ENCODE measurements at regions not wholly inside any gene's neighbourhood (a gene's known extent, or its start where the extent isn't known, plus 50 kb on each side); places are given as distances from the start of the nearest gene placed in this dataset.
A peak's percentile ranks its signal among the peaks of the same experiment; 100 is the strongest.

GRCh38 chr2:58428096-58429013 is 187.2 kb upstream of the FANCL start:
- H3K27ac ChIP-seq: no peak overlapping the region
- intact Hi-C loops (cut with DNase I; ENCODE audit: low total_unique reads) (no loop called here), in situ Hi-C loops (cut with MboI; ENCODE audit: low pct_ligation_motif_present in 1 of 4, low pct_unique_long_range_greater_than_20kb in 1 of 4, low sequenced_read_pairs in 3 of 4) (loop anchor here in 1 of 4 donors (25.0 kb wide), 1 partner anchor 666 kb away; no protein-coding TSS in a partner anchor)
- H3K4me3 ChIP-seq: peak overlapping the region in 3 of 4 donors; percentile 26 to 53 (median 35)
- TF ChIP-seq CTCF (IDR thresholded peaks at IDR 0.05) (no peak), EP300 (IDR thresholded peaks at IDR 0.05; ENCODE audit: low read depth) (no peak), POLR2AphosphoS5 (IDR thresholded peaks at IDR 0.05) (no peak), POLR2A (IDR thresholded peaks at IDR 0.05) (no peak)
- H3K36me3 ChIP-seq: no peaks in the 10 kb centered on the region
- DNase-seq: no peak
- H3K4me1 ChIP-seq: peaks cover 0 to 15% (median 12%) of the 10 kb centered on the region in 4 donors
- H3K9me3 ChIP-seq: no peaks in the 10 kb centered on the region
- WGBS, 2 donors (ENCODE audit: low coverage in 1 of 2): 0 to 2% methylated on average over 19 to 62 of the region's 76 CpGs
- peaks cover 38% of the 10 kb centered on the region for H3K27me3 ChIP-seq

- intact Hi-C loops (cut with DNase I; ENCODE audit: low total_unique reads) (no loop called here), in situ Hi-C loops (cut with MboI; ENCODE audit: low pct_ligation_motif_present in 1 of 4, low pct_unique_long_range_greater_than_20kb in 1 of 4, low sequenced_read_pairs in 3 of 4) (loop anchor here in 1 of 4 donors (25.0 kb wide), 1 partner anchor 665 kb away; no protein-coding TSS in a partner anchor)
- no peak overlapping the region for H3K27ac ChIP-seq
- WGBS, 2 donors (ENCODE audit: low coverage in 1 of 2): 0 to 1% methylated on average over 2 to 28 of the region's 28 CpGs
- no peaks in the 10 kb centered on the region for H3K36me3 ChIP-seq
- H3K9me3 ChIP-seq: no peaks in the 10 kb centered on the region
- no peak for DNase-seq
- TF ChIP-seq EP300 (IDR thresholded peaks at IDR 0.05; ENCODE audit: low read depth): no peak
- no peak for TF ChIP-seq CTCF (IDR thresholded peaks at IDR 0.05)
- TF ChIP-seq POLR2AphosphoS5 (IDR thresholded peaks at IDR 0.05): no peak
- TF ChIP-seq POLR2A (IDR thresholded peaks at IDR 0.05): no peak
- H3K4me3 ChIP-seq: peak overlapping the region in 3 of 4 donors; percentile 26 to 53 (median 35)
- H3K4me1 ChIP-seq: peaks cover 0 to 15% (median 12%) of the 10 kb centered on the region in 4 donors
- peaks cover 38% of the 10 kb centered on the region for H3K27me3 ChIP-seq
Observed at GRCh38 chr2:58427572-58428095, 186.5 kb upstream of the FANCL start.

DNA sequence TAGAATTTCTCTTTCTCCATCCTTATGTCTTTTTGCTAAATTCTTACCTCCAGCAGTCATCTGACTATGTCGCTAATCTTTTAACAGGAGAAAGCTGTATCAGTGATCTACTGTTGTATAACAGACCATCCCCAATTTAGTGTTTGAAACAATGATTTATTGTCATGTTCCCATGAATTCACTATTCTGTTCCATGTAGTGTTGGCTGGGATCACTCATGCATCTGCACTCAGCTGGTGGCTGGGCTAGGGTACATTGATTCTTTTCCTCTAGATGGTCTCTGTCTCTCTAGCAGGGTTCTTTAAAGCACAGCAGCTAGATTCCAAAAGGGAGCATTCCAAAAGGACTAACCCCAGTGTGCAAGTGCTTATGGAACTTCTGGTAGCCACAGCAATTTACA is 184.2 kb upstream of the FANCL start:
- 93 to 100% methylated on average over 1 of the region's 1 CpG for WGBS, 2 donors (ENCODE audit: low coverage in 1 of 2)

More for the DNA sequence above, 184.2 kb upstream of the FANCL start:
- no peak for DNase-seq
- no peak overlapping the region for H3K4me3 ChIP-seq
- in situ Hi-C loops (cut with MboI; ENCODE audit: low pct_ligation_motif_present in 1 of 4, low pct_unique_long_range_greater_than_20kb in 1 of 4, low sequenced_read_pairs in 3 of 4) (loop anchor here in 1 of 4 donors (25.0 kb wide), 1 partner anchor 663 kb away; no protein-coding TSS in a partner anchor), intact Hi-C loops (cut with DNase I; ENCODE audit: low total_unique reads) (no loop called here)
- H3K9me3 ChIP-seq: no peaks in the 10 kb centered on the region
- no peaks in the 10 kb centered on the region for H3K36me3 ChIP-seq
- TF ChIP-seq POLR2AphosphoS5 (IDR thresholded peaks at IDR 0.05): no peak
- no peak for TF ChIP-seq EP300 (IDR thresholded peaks at IDR 0.05; ENCODE audit: low read depth)
- TF ChIP-seq POLR2A (IDR thresholded peaks at IDR 0.05): no peak
- TF ChIP-seq CTCF (IDR thresholded peaks at IDR 0.05): no peak
- peaks cover 0 to 15% (median 12%) of the 10 kb centered on the region in 4 donors for H3K4me1 ChIP-seq
- H3K27me3 ChIP-seq: peaks cover 38% of the 10 kb centered on the region
- H3K27ac ChIP-seq: no peak overlapping the region

All from transverse colon (tissue), 4 donors.